ENCODE measurements at regions not wholly inside any gene's neighbourhood (a gene's known extent, or its start where the extent isn't known, plus 50 kb on each side); places are given as distances from the start of the nearest gene placed in this dataset.
A peak's percentile ranks its signal among the peaks of the same experiment; 100 is the strongest.
"Not testable (repeated sequence)": the region's sequence is repeated elsewhere in the genome, so short reads cannot be mapped to it uniquely, and the experiment has no call there.

- not testable (repeated sequence) for DNase-seq (ENCODE audit: low read depth in 3 of 3, low spot score in 2 of 3)
Observed at GRCh38 chr6:144470201-144470600, 185.1 kb downstream of the UTRN start.

- no peak for DNase-seq (ENCODE audit: low read depth in 3 of 3, low spot score in 2 of 3)
Observed at GRCh38 chr6:144471986-144472385, 186.9 kb downstream of the UTRN start.

- no peak for DNase-seq (ENCODE audit: low read depth in 3 of 3, low spot score in 2 of 3)
Observed at GRCh38 chr6:144474290-144474689, 189.2 kb downstream of the UTRN start.

- no peak for DNase-seq (ENCODE audit: low read depth in 3 of 3, low spot score in 2 of 3)
Observed at GRCh38 chr6:144474904-144475303, 189.8 kb downstream of the UTRN start.

- DNase-seq (ENCODE audit: low read depth in 3 of 3, low spot score in 2 of 3): no peak
Observed at GRCh38 chr6:144475411-144475810, 190.3 kb downstream of the UTRN start.

- no peak for DNase-seq (ENCODE audit: low read depth in 3 of 3, low spot score in 2 of 3)
Observed at GRCh38 chr6:144476286-144476685, 191.2 kb downstream of the UTRN start.

- DNase-seq (ENCODE audit: low read depth in 3 of 3, low spot score in 2 of 3): no peak
Observed at GRCh38 chr6:144477396-144477795, 192.3 kb downstream of the UTRN start.

GRCh38 chr6:144477856-144478255 lies 192.7 kb downstream of the UTRN start:
- DNase-seq (ENCODE audit: low read depth in 3 of 3, low spot score in 2 of 3): no peak

- DNase-seq (ENCODE audit: low read depth in 3 of 3, low spot score in 2 of 3): no peak
Observed at GRCh38 chr6:144478483-144478882, 193.3 kb downstream of the UTRN start.

- DNase-seq (ENCODE audit: low read depth in 3 of 3, low spot score in 2 of 3): no peak
Observed at GRCh38 chr6:144479991-144480390, 194.9 kb downstream of the UTRN start.

- DNase-seq (ENCODE audit: low read depth in 3 of 3, low spot score in 2 of 3): no peak
Observed at GRCh38 chr6:144480473-144480872, 195.3 kb downstream of the UTRN start.

GRCh38 chr6:144481527-144481926 lies 196.4 kb downstream of the UTRN start:
- DNase-seq (ENCODE audit: low read depth in 3 of 3, low spot score in 2 of 3): no peak

GRCh38 chr6:144482142-144482541 lies 197.0 kb downstream of the UTRN start:
- DNase-seq (ENCODE audit: low read depth in 3 of 3, low spot score in 2 of 3): peak; percentile 34 to 55 (median 40)

GRCh38 chr6:144485531-144485930 lies 200.4 kb downstream of the UTRN start:
- DNase-seq (ENCODE audit: low read depth in 3 of 3, low spot score in 2 of 3): no peak

GRCh38 chr6:144488590-144488989 lies 203.5 kb downstream of the UTRN start:
- DNase-seq (ENCODE audit: low read depth in 3 of 3, low spot score in 2 of 3): no peak

GRCh38 chr6:144493035-144493910 lies 208.1 kb downstream of the UTRN start:
- DNase-seq (ENCODE audit: low read depth in 3 of 3, low spot score in 2 of 3): no peak

- DNase-seq (ENCODE audit: low read depth in 3 of 3, low spot score in 2 of 3): not testable (repeated sequence)
Observed at GRCh38 chr6:144495076-144495475, 209.9 kb downstream of the UTRN start.

- no peak for DNase-seq (ENCODE audit: low read depth in 3 of 3, low spot score in 2 of 3)
Observed at GRCh38 chr6:144497650-144498049, 212.5 kb downstream of the UTRN start.

GRCh38 chr6:144500892-144501291 lies 215.8 kb downstream of the UTRN start:
- no peak for DNase-seq (ENCODE audit: low read depth in 3 of 3, low spot score in 2 of 3)

- not testable (repeated sequence) for DNase-seq (ENCODE audit: low read depth in 3 of 3, low spot score in 2 of 3)
Observed at GRCh38 chr6:144505214-144505613, 220.1 kb downstream of the UTRN start.

GRCh38 chr6:144506051-144506450 lies 220.9 kb downstream of the UTRN start:
- DNase-seq (ENCODE audit: low read depth in 3 of 3, low spot score in 2 of 3): not testable (repeated sequence)

GRCh38 chr6:144507772-144508312 lies 222.7 kb downstream of the UTRN start:
- DNase-seq (ENCODE audit: low read depth in 3 of 3, low spot score in 2 of 3): not testable (repeated sequence)
